ENCODE measurements at regions not wholly inside any gene's neighbourhood (a gene's known extent, or its start where the extent isn't known, plus 50 kb on each side); places are given as distances from the start of the nearest gene placed in this dataset.

DNA sequence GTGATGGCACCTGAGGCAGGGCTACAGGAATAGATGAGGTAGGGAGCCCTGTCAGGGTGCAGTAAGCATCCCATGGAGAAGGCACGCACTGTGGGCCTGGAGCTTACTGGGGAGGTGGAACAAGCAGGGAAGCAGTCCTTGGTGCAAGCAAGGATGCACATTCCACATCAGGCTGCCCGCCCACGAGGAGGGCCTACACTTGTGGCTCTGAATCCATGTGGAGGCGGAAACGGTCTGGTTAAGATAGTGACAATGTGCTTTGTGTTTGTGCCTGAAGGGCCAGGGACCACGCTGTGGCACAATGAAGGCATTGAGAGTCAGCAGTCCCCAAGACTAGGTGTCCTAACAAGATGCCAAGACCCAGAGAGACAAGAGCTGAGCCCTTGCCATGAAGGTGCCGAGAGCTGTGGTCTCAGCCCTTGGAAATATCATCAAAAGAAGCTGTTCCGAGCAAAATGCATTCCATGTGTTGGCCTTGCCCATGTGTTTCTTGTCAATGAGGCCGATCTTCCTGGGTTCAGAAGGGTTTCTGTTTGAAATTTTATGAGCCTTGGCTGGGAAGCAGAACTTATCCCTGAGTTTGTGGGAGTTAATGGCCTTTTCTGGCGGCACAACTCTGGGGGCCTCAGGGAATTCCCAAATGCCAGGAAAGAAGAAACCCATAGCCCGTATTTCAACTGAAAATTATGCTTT is 111.9 kb downstream of the NGF start:
- Histone ChIP-seq H3K4me3 (no peak overlapping the region), H3K36me3 (no peaks in the 10 kb centered on the region), H3K4me1 (peaks cover 15% of the 10 kb centered on the region), H3K27me3 (no peaks in the 10 kb centered on the region), H3K27ac (no peak overlapping the region), H3K9me3 (no peaks in the 10 kb centered on the region)
- no peak for TF ChIP-seq POLR2A (IDR thresholded peaks at IDR 0.05)
- TF ChIP-seq, protein P1, sequence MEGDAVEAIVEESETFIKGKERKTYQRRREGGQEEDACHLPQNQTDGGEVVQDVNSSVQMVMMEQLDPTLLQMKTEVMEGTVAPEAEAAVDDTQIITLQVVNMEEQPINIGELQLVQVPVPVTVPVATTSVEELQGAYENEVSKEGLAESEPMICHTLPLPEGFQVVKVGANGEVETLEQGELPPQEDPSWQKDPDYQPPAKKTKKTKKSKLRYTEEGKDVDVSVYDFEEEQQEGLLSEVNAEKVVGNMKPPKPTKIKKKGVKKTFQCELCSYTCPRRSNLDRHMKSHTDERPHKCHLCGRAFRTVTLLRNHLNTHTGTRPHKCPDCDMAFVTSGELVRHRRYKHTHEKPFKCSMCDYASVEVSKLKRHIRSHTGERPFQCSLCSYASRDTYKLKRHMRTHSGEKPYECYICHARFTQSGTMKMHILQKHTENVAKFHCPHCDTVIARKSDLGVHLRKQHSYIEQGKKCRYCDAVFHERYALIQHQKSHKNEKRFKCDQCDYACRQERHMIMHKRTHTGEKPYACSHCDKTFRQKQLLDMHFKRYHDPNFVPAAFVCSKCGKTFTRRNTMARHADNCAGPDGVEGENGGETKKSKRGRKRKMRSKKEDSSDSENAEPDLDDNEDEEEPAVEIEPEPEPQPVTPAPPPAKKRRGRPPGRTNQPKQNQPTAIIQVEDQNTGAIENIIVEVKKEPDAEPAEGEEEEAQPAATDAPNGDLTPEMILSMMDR (IDR thresholded peaks at IDR 0.05): no peak
- no peak for TF ChIP-seq EP300 (IDR thresholded peaks at IDR 0.05)
- TF ChIP-seq POLR2AphosphoS5 (IDR thresholded peaks at IDR 0.05): no peak
- DNase-seq (ENCODE audit: low spot score in 2 of 2): no peak
- 66% methylated on average over 10 of the region's 11 CpGs for WGBS

DNA sequence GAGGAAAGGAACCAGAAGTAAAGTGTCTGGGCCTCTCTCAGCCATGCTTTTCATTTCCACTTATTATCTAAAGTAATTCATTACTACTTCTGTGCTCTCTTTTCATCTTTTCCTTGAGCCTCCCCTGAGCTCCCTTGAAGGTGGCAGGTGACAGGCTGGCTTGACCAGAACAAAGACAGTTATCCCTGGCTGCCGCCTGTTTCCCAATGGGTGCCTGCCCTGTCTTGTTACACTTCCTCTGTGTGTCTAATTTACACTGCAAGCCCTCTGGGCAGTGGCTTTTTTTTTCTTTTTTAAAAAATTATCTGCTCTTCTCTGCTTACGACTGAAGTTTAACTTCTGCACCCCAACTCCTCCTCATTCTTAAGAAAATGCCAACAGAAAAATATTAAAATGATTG is 113.4 kb downstream of the NGF start:
- no peaks in the 10 kb centered on the region for H3K36me3 ChIP-seq
- H3K9me3 ChIP-seq: no peaks in the 10 kb centered on the region
- H3K4me1 ChIP-seq: peaks cover 15% of the 10 kb centered on the region
- TF ChIP-seq POLR2A (IDR thresholded peaks at IDR 0.05) (no peak), POLR2AphosphoS5 (IDR thresholded peaks at IDR 0.05) (no peak), EP300 (IDR thresholded peaks at IDR 0.05) (no peak)
- TF ChIP-seq, protein P1 (IDR thresholded peaks at IDR 0.05): no peak
- no peak for DNase-seq (ENCODE audit: low spot score in 2 of 2)
- H3K27ac ChIP-seq: no peak overlapping the region
- WGBS: 61% methylated on average over 2 of the region's 2 CpGs
- no peak overlapping the region for H3K4me3 ChIP-seq
- H3K27me3 ChIP-seq: no peaks in the 10 kb centered on the region

DNA sequence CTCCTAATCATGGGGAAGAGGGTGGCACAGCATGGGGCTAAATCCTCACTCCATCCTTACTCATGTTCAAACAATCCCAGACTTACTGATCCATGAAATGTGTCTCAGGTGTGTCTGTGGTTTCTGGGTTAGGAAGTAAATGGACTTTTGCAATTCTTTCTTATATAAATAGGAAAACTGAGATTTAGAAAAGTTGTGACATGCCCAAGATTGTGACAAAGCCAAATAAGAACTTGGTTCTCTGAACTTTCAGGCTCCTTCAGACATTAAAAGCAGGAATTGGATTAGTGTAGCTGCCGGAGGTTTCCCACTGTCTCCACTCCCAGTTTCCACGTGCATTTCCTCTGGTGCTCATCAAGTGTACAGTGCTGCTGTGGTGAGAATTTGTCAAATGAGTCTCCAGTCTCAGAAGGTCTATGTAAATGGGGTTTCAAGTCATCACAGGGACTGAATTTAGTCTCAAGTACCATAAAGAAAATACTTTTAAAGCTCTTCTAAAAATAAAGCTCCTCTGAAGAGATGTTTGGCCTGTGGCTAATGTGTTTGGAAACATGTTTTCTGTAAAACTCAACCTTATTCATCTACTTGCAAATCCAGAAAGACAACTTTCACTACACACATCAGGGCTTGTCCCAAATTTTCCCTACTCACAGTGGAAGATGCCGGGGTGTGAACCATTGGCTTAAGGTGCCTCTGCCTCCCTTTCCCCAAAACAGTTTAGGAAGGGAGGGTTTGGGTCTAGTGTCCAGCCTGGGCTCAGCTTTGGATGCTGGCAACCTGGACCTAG is 115.2 kb downstream of the NGF start:
- H3K4me3 ChIP-seq: no peak overlapping the region
- no peak for DNase-seq (ENCODE audit: low spot score in 2 of 2)
- TF ChIP-seq EP300 (IDR thresholded peaks at IDR 0.05) (no peak), POLR2AphosphoS5 (IDR thresholded peaks at IDR 0.05) (no peak), POLR2A (IDR thresholded peaks at IDR 0.05) (no peak)
- TF ChIP-seq, protein P1 (IDR thresholded peaks at IDR 0.05): no peak
- H3K9me3 ChIP-seq: no peaks in the 10 kb centered on the region
- H3K36me3 ChIP-seq: no peaks in the 10 kb centered on the region
- H3K27ac ChIP-seq: no peak overlapping the region
- H3K4me1 ChIP-seq: peaks cover 15% of the 10 kb centered on the region
- H3K27me3 ChIP-seq: no peaks in the 10 kb centered on the region
- WGBS: 52% methylated on average over 3 of the region's 3 CpGs

DNA sequence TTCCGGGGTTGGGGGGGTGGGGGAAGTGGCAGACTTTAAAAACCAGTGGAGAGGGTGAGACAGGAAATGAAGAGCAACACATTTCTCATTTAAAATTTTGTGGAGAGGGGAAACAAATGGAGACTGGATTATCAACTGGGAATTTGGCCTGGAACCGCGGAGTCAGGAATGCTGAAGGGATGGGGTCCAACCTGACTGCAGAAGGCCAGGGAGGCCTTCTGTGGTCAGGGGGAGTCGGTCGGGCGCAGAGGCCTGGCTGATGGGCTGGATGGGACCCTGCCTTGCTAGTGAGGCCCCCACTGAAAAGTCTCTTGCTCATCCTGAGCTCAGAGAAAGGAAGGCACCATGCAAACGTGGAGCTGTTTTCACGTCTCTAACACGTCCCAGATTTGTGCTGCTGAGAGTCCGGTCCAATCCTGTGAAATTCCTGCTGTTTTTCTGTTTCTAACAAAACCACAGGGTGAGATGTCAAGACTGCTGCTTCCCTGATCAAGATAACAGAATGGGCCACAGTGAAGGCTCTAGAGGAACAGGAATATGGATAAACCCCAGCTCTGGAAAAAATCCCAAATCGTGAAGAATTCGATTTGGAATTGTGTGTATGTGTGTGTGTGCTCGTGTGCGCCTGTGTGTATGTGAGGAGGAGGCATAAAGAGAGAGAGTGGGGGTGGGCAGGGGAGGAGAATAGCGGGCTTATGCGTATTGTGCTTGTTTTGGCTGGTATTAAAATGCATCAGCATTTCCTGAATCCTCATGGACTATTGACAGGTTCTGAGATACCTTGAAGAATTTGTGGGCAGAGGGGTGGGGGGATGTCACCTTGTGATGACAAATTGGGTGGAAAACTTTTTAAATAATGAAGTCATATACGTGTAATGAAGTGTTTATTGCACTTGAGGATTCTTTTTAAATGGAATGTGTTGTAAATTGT is 117.4 kb downstream of the NGF start:
- H3K9me3 ChIP-seq: no peaks in the 10 kb centered on the region
- TF ChIP-seq POLR2AphosphoS5 (IDR thresholded peaks at IDR 0.05) (no peak), POLR2A (IDR thresholded peaks at IDR 0.05) (no peak), EP300 (IDR thresholded peaks at IDR 0.05) (no peak)
- TF ChIP-seq, protein P1 (IDR thresholded peaks at IDR 0.05): no peak
- no peak overlapping the region for H3K27ac ChIP-seq
- no peak for DNase-seq (ENCODE audit: low spot score in 2 of 2)
- 77% methylated on average over 17 of the region's 17 CpGs for WGBS
- no peaks in the 10 kb centered on the region for H3K36me3 ChIP-seq
- H3K4me3 ChIP-seq: no peak overlapping the region
- H3K4me1 ChIP-seq: peaks cover 15% of the 10 kb centered on the region
- no peaks in the 10 kb centered on the region for H3K27me3 ChIP-seq
